IMR-90 (cell line): ENCODE measurements at regions not wholly inside any gene's neighbourhood (a gene's known extent, or its start where the extent isn't known, plus 50 kb on each side); places are given as distances from the start of the nearest gene placed in this dataset.

ENCODE experiments used
- ATAC-seq: fragments of 200-7000 bp; cut with Tn5 transposase; 2 replicates; pipeline ENCODE4 v1.9.1; 2020; ENCODE audit warnings: low read depth, mild to moderate bottlenecking, moderate library complexity
- BruUV-seq: library from RNA; stranded (reverse); fragments of 400-500 nt; replicated peaks from 2 replicates; lab custom pipeline; 2021; lab: Mats Ljungman, UMichigan
- CTCF ChIA-PET: fragments of 300-600 bp; formaldehyde crosslinking; extraction: SDS; loops from one replicate; lab custom pipeline; 2021; ENCODE audit warnings: antibody characterized with exemption; lab: Yijun Ruan, JAX
- POLR2A ChIA-PET: fragments of 300-600 bp; sonication (Branson Sonifier 250); formaldehyde crosslinking; loops from one replicate; lab custom pipeline; 2022; ENCODE audit warnings: antibody characterized with exemption; ENCODE audit not compliant: unreplicated experiment; lab: Charles Lee
- DNase-seq: peaks from one replicate; pipeline ENCODE4 v3.0.0; 2013
- H2AFZ ChIP-seq: replicated peaks from 2 replicates; pipeline ENCODE3; 2013; ENCODE audit warnings: low read length, mild to moderate bottlenecking; ENCODE audit not compliant: poor library complexity
- H2AK5ac ChIP-seq: 2 replicates; pipeline ENCODE4 v1.6.1; 2013; ENCODE audit warnings: low read depth, low read length, inconsistent platforms
- H2AK9ac ChIP-seq: replicated peaks from 2 replicates; pipeline ENCODE3; 2013; ENCODE audit warnings: mild to moderate bottlenecking, low read depth, low read length, moderate library complexity; ENCODE audit not compliant: poor library complexity
- H2BK120ac ChIP-seq: 2 replicates; pipeline ENCODE4 v1.6.1; 2013; ENCODE audit warnings: low read depth, low read length, inconsistent platforms
- H2BK15ac ChIP-seq: 3 replicates; pipeline ENCODE4 v1.6.1; 2013; ENCODE audit warnings: low read depth, low read length, inconsistent platforms
- H2BK20ac ChIP-seq: 2 replicates; pipeline ENCODE4 v1.6.1; 2013; ENCODE audit warnings: low read depth, mild to moderate bottlenecking, inconsistent platforms, low read length, moderate library complexity
- H2BK5ac ChIP-seq: 2 replicates; pipeline ENCODE4 v1.6.1; 2013; ENCODE audit warnings: mild to moderate bottlenecking, low read depth, low read length, inconsistent platforms; ENCODE audit not compliant: poor library complexity, severe bottlenecking
- H3K14ac ChIP-seq: replicated peaks from 2 replicates; pipeline ENCODE4 v1.6.1; 2013; ENCODE audit warnings: low read depth, low read length, inconsistent platforms
- H3K18ac ChIP-seq: 2 replicates; pipeline ENCODE4 v1.6.1; 2013; ENCODE audit warnings: low read depth, low read length, control low read depth
- H3K23ac ChIP-seq: 2 replicates; pipeline ENCODE4 v1.6.1; 2013; ENCODE audit warnings: low read depth, low read length, inconsistent platforms
- H3K27ac ChIP-seq: 2 replicates; pipeline ENCODE4 v1.5.1; 2013; ENCODE audit warnings: mild to moderate bottlenecking, control low read depth, low read length; ENCODE audit not compliant: insufficient read depth
- H3K27me3 ChIP-seq: 2 replicates; pipeline ENCODE4 v1.6.1; 2013; ENCODE audit warnings: low read length; ENCODE audit not compliant: control insufficient read depth, insufficient read depth
- H3K36me3 ChIP-seq: 2 replicates; pipeline ENCODE4 v1.6.1; 2013; ENCODE audit warnings: low read length, mixed read lengths; ENCODE audit not compliant: control insufficient read depth, insufficient read depth
- H3K4ac ChIP-seq: 2 replicates; pipeline ENCODE4 v1.6.1; 2013; ENCODE audit warnings: low read depth, low read length, inconsistent platforms
- H3K4me1 ChIP-seq: 2 replicates; pipeline ENCODE4 v1.6.1; 2013; ENCODE audit warnings: low read length, mixed read lengths; ENCODE audit not compliant: control insufficient read depth, insufficient read depth
- H3K4me2 ChIP-seq: 2 replicates; pipeline ENCODE4 v1.6.1; 2013; ENCODE audit warnings: low read depth, mild to moderate bottlenecking, control low read depth, low read length, moderate library complexity
- H3K4me3 ChIP-seq: 2 replicates; pipeline ENCODE4 v1.5.1; 2013; ENCODE audit warnings: low read depth, mild to moderate bottlenecking, control low read depth, low read length, moderate library complexity; ENCODE audit not compliant: insufficient read depth
- H3K56ac ChIP-seq: 2 replicates; pipeline ENCODE4 v1.6.1; 2013; ENCODE audit warnings: low read length, inconsistent platforms; ENCODE audit not compliant: insufficient read depth; ENCODE audit errors: extremely low read depth
- H3K79me1 ChIP-seq, 2 experiments: 2 replicates each; pipeline ENCODE4 v1.6.1; 2013; ENCODE audit warnings: low read length in 2 of 2, inconsistent platforms in 1 of 2, low read depth in 1 of 2
- H3K9ac ChIP-seq: 2 replicates; pipeline ENCODE4 v1.6.1; 2013; ENCODE audit warnings: low read depth, low read length, control low read depth
- H3K9me1 ChIP-seq: 2 replicates; pipeline ENCODE4 v1.6.1; 2013; ENCODE audit warnings: low read length, inconsistent platforms; ENCODE audit not compliant: insufficient read depth
- H3K9me3 ChIP-seq: 2 replicates; pipeline ENCODE4 v1.6.1; 2013; ENCODE audit warnings: low read length; ENCODE audit not compliant: control insufficient read depth, insufficient read depth
- H4K20me1 ChIP-seq: 2 replicates; pipeline ENCODE4 v1.6.1; 2013; ENCODE audit warnings: low read length, inconsistent platforms; ENCODE audit not compliant: insufficient read depth
- H4K5ac ChIP-seq: 2 replicates; pipeline ENCODE4 v1.6.1; 2013; ENCODE audit warnings: mild to moderate bottlenecking, low read depth, low read length, control low read depth
- H4K8ac ChIP-seq, 2 experiments: 2 replicates each; pipeline ENCODE4 v1.6.1; 2013; ENCODE audit warnings: low read depth in 2 of 2, low read length in 2 of 2, control low read depth in 1 of 2, inconsistent platforms in 1 of 2
- H4K91ac ChIP-seq: 2 replicates; pipeline ENCODE4 v1.6.1; 2013; ENCODE audit warnings: low read depth, low read length, inconsistent platforms; ENCODE audit not compliant: insufficient read depth
- BHLHE40 ChIP-seq: fragments of 150-350 bp; IDR thresholded peaks from 2 replicates; pipeline ENCODE4 v1.6.1; 2016; ENCODE audit warnings: mild to moderate bottlenecking, low read depth, low read length
- CEBPB ChIP-seq: IDR thresholded peaks from 2 replicates; pipeline ENCODE4 v1.6.1; 2012; ENCODE audit warnings: low read depth, low read length, improper control_type of control experiment
- CHD1 ChIP-seq: IDR thresholded peaks from 2 replicates; pipeline ENCODE4 v1.6.1; 2012; ENCODE audit warnings: low read depth, low read length, improper control_type of control experiment
- FOS ChIP-seq: fragments of 150-350 bp; IDR thresholded peaks from 2 replicates; pipeline ENCODE4 v1.6.1; 2016; ENCODE audit warnings: low read depth, low read length
- MAFK ChIP-seq: IDR thresholded peaks from 2 replicates; pipeline ENCODE4 v1.6.1; 2012; ENCODE audit warnings: low read depth, low read length, improper control_type of control experiment
- MAZ ChIP-seq: IDR thresholded peaks from 2 replicates; pipeline ENCODE4 v1.6.1; 2012; ENCODE audit warnings: low read depth, mild to moderate bottlenecking, low read length, improper control_type of control experiment, moderate library complexity, borderline replicate concordance
- MXI1 ChIP-seq: IDR thresholded peaks from 2 replicates; pipeline ENCODE4 v1.6.1; 2012; ENCODE audit warnings: low read depth, mild to moderate bottlenecking, low read length, moderate library complexity, borderline replicate concordance
- NFE2L2 ChIP-seq: fragments of 150-350 bp; IDR thresholded peaks from 2 replicates; pipeline ENCODE4 v1.6.1; 2016; ENCODE audit warnings: low read depth, mild to moderate bottlenecking, low read length
- POLR2A ChIP-seq: IDR thresholded peaks from 2 replicates; pipeline ENCODE4 v1.6.1; 2012; ENCODE audit warnings: mild to moderate bottlenecking, low read depth, low read length
- RAD21 ChIP-seq: IDR thresholded peaks from 2 replicates; pipeline ENCODE4 v1.6.1; 2012; ENCODE audit warnings: low read length, improper control_type of control experiment
- RCOR1 ChIP-seq: IDR thresholded peaks from 2 replicates; pipeline ENCODE4 v1.6.1; 2012; ENCODE audit warnings: mild to moderate bottlenecking, low read length, improper control_type of control experiment; ENCODE audit not compliant: insufficient replicate concordance
- RFX5 ChIP-seq: IDR thresholded peaks from 2 replicates; pipeline ENCODE4 v1.8.0; 2012; ENCODE audit warnings: low read depth, mild to moderate bottlenecking, low read length, moderate library complexity
- SMC3 ChIP-seq: fragments of 150-350 bp; IDR thresholded peaks from 2 replicates; pipeline ENCODE4 v1.6.1; 2016; ENCODE audit warnings: low read depth, mild to moderate bottlenecking, antibody characterized with exemption, low read length, moderate library complexity
- WGBS, 2 experiments: methylation state at CpG; one replicate each; pipeline versions ENCODE4 v1.1.5 to v1.1.7; 2013; ENCODE audit warnings: missing lambda C conversion rate in 2 of 2; ENCODE audit not compliant: insufficient read length in 1 of 2; ENCODE audit errors: extremely low coverage in 2 of 2; 5-methylcytosine and 5-hydroxymethylcytosine counted together
- dilution Hi-C: fragments of 300-500 bp; cut with HindIII; formaldehyde crosslinking; loops from one replicate; pipeline ENCODE4 v1.14.3; 2018; ENCODE audit warnings: low sequenced_read_pairs; ENCODE audit not compliant: unreplicated experiment
- in situ Hi-C: fragments of 300-500 bp; cut with MboI; formaldehyde crosslinking; loops from 3 replicates; pipeline ENCODE4 v1.14.3; 2019; ENCODE audit warnings: low sequenced_read_pairs, inconsistent platforms, mixed read lengths
- intact Hi-C: fragments of 100-400 bp; cut with micrococcal nuclease; formaldehyde crosslinking; loops from 2 replicates; pipeline ENCODE4 v1.10.0; 2022
- TF ChIP-seq, protein P1 (sequence below): conservative IDR thresholded peaks from 2 replicates; pipeline ENCODE4 v1.5.1; 2012; ENCODE audit warnings: mild to moderate bottlenecking, low read depth, low read length, improper control_type of control experiment
- TF ChIP-seq, protein P2 (sequence below): fragments of 150-350 bp; IDR thresholded peaks from 2 replicates; pipeline ENCODE4 v1.6.1; 2016; ENCODE audit warnings: low read depth, mild to moderate bottlenecking, low read length, moderate library complexity, borderline replicate concordance
- TF ChIP-seq, protein P3 (sequence below): fragments of 150-350 bp; IDR thresholded peaks from 2 replicates; pipeline ENCODE4 v1.6.1; 2017; ENCODE audit warnings: mild to moderate bottlenecking, antibody characterized with exemption, low read length, low read depth

DNA sequence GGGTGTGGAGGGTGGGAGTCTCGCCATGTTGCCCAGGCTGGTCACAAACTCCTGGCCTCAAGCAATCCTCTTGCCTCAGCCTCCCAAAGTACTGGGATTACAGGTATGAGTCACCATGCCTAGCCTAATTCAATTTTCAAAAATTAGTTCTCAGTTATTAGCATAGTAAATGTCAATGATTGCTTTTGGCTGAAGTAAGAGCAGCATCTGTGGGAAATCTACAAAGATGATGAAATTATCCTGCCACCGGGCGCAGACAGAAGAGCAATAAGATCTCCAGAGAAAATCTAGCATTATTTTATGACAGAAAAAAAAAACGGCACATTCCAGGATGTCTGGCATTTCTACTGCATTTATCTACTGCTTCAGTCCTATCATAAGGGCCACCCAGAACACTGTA is 97.9 kb upstream of the DAAM1 start:
- ChIA-PET CTCF (no interaction called here), POLR2A (no interaction called here)
- Histone ChIP-seq H3K14ac (no peak overlapping the region), H3K27me3 (no peaks in the 10 kb centered on the region), H3K4me3 (no peak overlapping the region), H3K9me3 (no peaks in the 10 kb centered on the region), H3K4ac (no peak overlapping the region), H2BK120ac (no peak overlapping the region), H2BK15ac (no peak overlapping the region), H2AFZ (no peak overlapping the region), H2AK9ac (no peak overlapping the region), H3K36me3 (no peaks in the 10 kb centered on the region), H2BK20ac (no peak overlapping the region), H3K9me1 (no peaks in the 10 kb centered on the region), H3K9ac (no peak overlapping the region), H4K8ac (no peak overlapping the region), H3K27ac (no peak overlapping the region), H3K56ac (no peak overlapping the region), H2AK5ac (no peak overlapping the region), H3K4me2 (no peak overlapping the region), H2BK5ac (no peak overlapping the region), H3K79me1 (no peaks in the 10 kb centered on the region), H4K91ac (no peak overlapping the region), H4K20me1 (no peaks in the 10 kb centered on the region), H3K4me1 (peaks cover 5% of the 10 kb centered on the region; the same call in 1 of the 2 replicates), H3K23ac (no peak overlapping the region), H4K5ac (no peak overlapping the region), H3K18ac (no peak overlapping the region)
- no TSS peak for BruUV-seq
- in situ Hi-C loops (no loop called here), dilution Hi-C loops (no loop called here), intact Hi-C loops (no loop called here)
- ATAC-seq (no peak), DNase-seq (no peak)
- WGBS, 2 experiments, result no CpG with 5 or more reads among the region's 4 CpGs
- TF ChIP-seq MXI1, result no peak
- TF ChIP-seq, protein P1, sequence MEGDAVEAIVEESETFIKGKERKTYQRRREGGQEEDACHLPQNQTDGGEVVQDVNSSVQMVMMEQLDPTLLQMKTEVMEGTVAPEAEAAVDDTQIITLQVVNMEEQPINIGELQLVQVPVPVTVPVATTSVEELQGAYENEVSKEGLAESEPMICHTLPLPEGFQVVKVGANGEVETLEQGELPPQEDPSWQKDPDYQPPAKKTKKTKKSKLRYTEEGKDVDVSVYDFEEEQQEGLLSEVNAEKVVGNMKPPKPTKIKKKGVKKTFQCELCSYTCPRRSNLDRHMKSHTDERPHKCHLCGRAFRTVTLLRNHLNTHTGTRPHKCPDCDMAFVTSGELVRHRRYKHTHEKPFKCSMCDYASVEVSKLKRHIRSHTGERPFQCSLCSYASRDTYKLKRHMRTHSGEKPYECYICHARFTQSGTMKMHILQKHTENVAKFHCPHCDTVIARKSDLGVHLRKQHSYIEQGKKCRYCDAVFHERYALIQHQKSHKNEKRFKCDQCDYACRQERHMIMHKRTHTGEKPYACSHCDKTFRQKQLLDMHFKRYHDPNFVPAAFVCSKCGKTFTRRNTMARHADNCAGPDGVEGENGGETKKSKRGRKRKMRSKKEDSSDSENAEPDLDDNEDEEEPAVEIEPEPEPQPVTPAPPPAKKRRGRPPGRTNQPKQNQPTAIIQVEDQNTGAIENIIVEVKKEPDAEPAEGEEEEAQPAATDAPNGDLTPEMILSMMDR, result no peak
- TF ChIP-seq POLR2A, result no peak
- TF ChIP-seq RAD21, result no peak
- TF ChIP-seq, protein P2, sequence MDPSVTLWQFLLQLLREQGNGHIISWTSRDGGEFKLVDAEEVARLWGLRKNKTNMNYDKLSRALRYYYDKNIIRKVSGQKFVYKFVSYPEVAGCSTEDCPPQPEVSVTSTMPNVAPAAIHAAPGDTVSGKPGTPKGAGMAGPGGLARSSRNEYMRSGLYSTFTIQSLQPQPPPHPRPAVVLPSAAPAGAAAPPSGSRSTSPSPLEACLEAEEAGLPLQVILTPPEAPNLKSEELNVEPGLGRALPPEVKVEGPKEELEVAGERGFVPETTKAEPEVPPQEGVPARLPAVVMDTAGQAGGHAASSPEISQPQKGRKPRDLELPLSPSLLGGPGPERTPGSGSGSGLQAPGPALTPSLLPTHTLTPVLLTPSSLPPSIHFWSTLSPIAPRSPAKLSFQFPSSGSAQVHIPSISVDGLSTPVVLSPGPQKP, result no peak
- no peak for TF ChIP-seq MAFK
- TF ChIP-seq, protein P3, sequence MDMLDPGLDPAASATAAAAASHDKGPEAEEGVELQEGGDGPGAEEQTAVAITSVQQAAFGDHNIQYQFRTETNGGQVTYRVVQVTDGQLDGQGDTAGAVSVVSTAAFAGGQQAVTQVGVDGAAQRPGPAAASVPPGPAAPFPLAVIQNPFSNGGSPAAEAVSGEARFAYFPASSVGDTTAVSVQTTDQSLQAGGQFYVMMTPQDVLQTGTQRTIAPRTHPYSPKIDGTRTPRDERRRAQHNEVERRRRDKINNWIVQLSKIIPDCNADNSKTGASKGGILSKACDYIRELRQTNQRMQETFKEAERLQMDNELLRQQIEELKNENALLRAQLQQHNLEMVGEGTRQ, result no peak
- no peak for TF ChIP-seq FOS
- TF ChIP-seq MAZ, result no peak
- TF ChIP-seq CHD1, result no peak
- no peak for TF ChIP-seq NFE2L2
- TF ChIP-seq BHLHE40, result no peak
- TF ChIP-seq CEBPB, result no peak
- no peak for TF ChIP-seq RCOR1
- TF ChIP-seq RFX5, result no peak
- TF ChIP-seq SMC3, result no peak
